PC-9 (cell line): ENCODE measurements at regions not wholly inside any gene's neighbourhood (a gene's known extent, or its start where the extent isn't known, plus 50 kb on each side); places are given as distances from the start of the nearest gene placed in this dataset.

Source experiments
- BruUV-seq: library from RNA; stranded (reverse); fragments of 400-500 nt; replicated peaks from 2 replicates; lab custom pipeline; 2021; lab: Mats Ljungman, UMichigan
- CTCF ChIA-PET: fragments of 300-600 bp; sonication (Branson Sonifier 250); formaldehyde crosslinking; loops from one replicate; lab custom pipeline; 2022; ENCODE audit warnings: antibody characterized with exemption; lab: Charles Lee
- POLR2A ChIA-PET: fragments of 300-600 bp; sonication (Branson Sonifier 250); formaldehyde crosslinking; loops from one replicate; lab custom pipeline; 2022; ENCODE audit warnings: antibody characterized with exemption; ENCODE audit not compliant: unreplicated experiment; lab: Charles Lee
- DNase-seq, 2 experiments: peaks; one replicate each; pipeline versions ENCODE4 v3.0.0 to v3.0.0-alpha.2; 2015 to 2022; ENCODE audit warnings: mixed read lengths in 1 of 2
- H2AFZ ChIP-seq: fragments of 200-600 bp; sonication (generic); 2 replicates; pipeline ENCODE4 v1.8.1; 2017; ENCODE audit warnings: antibody characterized with exemption
- H3F3A ChIP-seq: fragments of 200-600 bp; sonication (generic); 2 replicates; pipeline ENCODE4 v1.8.1; 2017; ENCODE audit warnings: antibody characterized with exemption, mild to moderate bottlenecking, low read depth; ENCODE audit not compliant: insufficient read depth
- H3K27ac ChIP-seq: fragments of 200-600 bp; sonication (generic); 2 replicates; pipeline ENCODE4 v1.6.1; 2016; ENCODE audit warnings: mixed run types
- H3K27me3 ChIP-seq: fragments of 200-600 bp; sonication (generic); 2 replicates; pipeline ENCODE4 v1.6.1; 2016; ENCODE audit warnings: low read depth, mixed run types; ENCODE audit not compliant: insufficient read depth
- H3K36me3 ChIP-seq: fragments of 200-600 bp; sonication (generic); 2 replicates; pipeline ENCODE4 v1.6.1; 2016; ENCODE audit warnings: low read depth, mixed run types
- H3K4me1 ChIP-seq: fragments of 200-600 bp; sonication (generic); replicated peaks from 2 replicates; pipeline ENCODE4 v1.6.1; 2016; ENCODE audit warnings: mixed run types; ENCODE audit not compliant: insufficient read depth
- H3K4me2 ChIP-seq: fragments of 200-600 bp; sonication (generic); 2 replicates; pipeline ENCODE4 v1.6.1; 2017; ENCODE audit warnings: mixed run types
- H3K4me3 ChIP-seq: fragments of 200-600 bp; sonication (generic); 2 replicates; pipeline ENCODE4 v1.6.1; 2016; ENCODE audit warnings: mixed run types
- H3K79me2 ChIP-seq: fragments of 200-600 bp; sonication (generic); 2 replicates; pipeline ENCODE4 v1.6.1; 2017; ENCODE audit warnings: low read depth, mixed run types
- H3K9me2 ChIP-seq: fragments of 200-600 bp; sonication (generic); 2 replicates; pipeline ENCODE4 v1.8.1; 2017; ENCODE audit warnings: mild to moderate bottlenecking; ENCODE audit not compliant: insufficient read depth
- H3K9me3 ChIP-seq: fragments of 200-600 bp; sonication (generic); 2 replicates; pipeline ENCODE4 v1.8.1; 2016; ENCODE audit warnings: low read depth; ENCODE audit not compliant: insufficient read depth
- H4K20me1 ChIP-seq: fragments of 200-600 bp; sonication (generic); 2 replicates; pipeline ENCODE4 v1.8.1; 2017; ENCODE audit not compliant: insufficient read depth
- EZH2 ChIP-seq: fragments of 200-600 bp; sonication (generic); IDR thresholded peaks from 2 replicates; pipeline ENCODE4 v1.8.0; 2017; ENCODE audit warnings: antibody characterized with exemption, low read depth
- intact Hi-C: fragments of 100-400 bp; cut with micrococcal nuclease; formaldehyde crosslinking; loops from one replicate; pipeline ENCODE4 v1.10.0; 2022; ENCODE audit not compliant: unreplicated experiment
- TF ChIP-seq, protein P1 (sequence below): fragments of 200-600 bp; sonication (generic); conservative IDR thresholded peaks from 2 replicates; pipeline ENCODE4 v1.6.1; 2017; ENCODE audit warnings: mixed run types, antibody characterized with exemption, mild to moderate bottlenecking, moderate library complexity

- no peaks in the 10 kb centered on the region for H3K79me2 ChIP-seq
- intact Hi-C loops: no loop called here
- H3K9me3 ChIP-seq: no peaks in the 10 kb centered on the region
- H3K27ac ChIP-seq: no peak overlapping the region
- H4K20me1 ChIP-seq: peaks cover 5% of the 10 kb centered on the region; the same call in 1 of the 2 replicates
- H3F3A ChIP-seq: no peaks in the 10 kb centered on the region
- POLR2A ChIA-PET: no interaction called here
- no peak overlapping the region for H2AFZ ChIP-seq
- TF ChIP-seq, protein P1, sequence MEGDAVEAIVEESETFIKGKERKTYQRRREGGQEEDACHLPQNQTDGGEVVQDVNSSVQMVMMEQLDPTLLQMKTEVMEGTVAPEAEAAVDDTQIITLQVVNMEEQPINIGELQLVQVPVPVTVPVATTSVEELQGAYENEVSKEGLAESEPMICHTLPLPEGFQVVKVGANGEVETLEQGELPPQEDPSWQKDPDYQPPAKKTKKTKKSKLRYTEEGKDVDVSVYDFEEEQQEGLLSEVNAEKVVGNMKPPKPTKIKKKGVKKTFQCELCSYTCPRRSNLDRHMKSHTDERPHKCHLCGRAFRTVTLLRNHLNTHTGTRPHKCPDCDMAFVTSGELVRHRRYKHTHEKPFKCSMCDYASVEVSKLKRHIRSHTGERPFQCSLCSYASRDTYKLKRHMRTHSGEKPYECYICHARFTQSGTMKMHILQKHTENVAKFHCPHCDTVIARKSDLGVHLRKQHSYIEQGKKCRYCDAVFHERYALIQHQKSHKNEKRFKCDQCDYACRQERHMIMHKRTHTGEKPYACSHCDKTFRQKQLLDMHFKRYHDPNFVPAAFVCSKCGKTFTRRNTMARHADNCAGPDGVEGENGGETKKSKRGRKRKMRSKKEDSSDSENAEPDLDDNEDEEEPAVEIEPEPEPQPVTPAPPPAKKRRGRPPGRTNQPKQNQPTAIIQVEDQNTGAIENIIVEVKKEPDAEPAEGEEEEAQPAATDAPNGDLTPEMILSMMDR: no peak
- no peak for TF ChIP-seq EZH2
- no peaks in the 10 kb centered on the region for H3K27me3 ChIP-seq
- CTCF ChIA-PET: no interaction called here
- no peak for DNase-seq
- H3K4me3 ChIP-seq: no peak overlapping the region
- no peaks in the 10 kb centered on the region for H3K36me3 ChIP-seq
- no TSS peak for BruUV-seq
- H3K4me1 ChIP-seq: no peaks in the 10 kb centered on the region
- no peaks in the 10 kb centered on the region for H3K9me2 ChIP-seq
- H3K4me2 ChIP-seq: no peak overlapping the region
Observed at GRCh38 chr7:112882511-112882910, 92.3 kb upstream of the TMEM168 start.

DNA sequence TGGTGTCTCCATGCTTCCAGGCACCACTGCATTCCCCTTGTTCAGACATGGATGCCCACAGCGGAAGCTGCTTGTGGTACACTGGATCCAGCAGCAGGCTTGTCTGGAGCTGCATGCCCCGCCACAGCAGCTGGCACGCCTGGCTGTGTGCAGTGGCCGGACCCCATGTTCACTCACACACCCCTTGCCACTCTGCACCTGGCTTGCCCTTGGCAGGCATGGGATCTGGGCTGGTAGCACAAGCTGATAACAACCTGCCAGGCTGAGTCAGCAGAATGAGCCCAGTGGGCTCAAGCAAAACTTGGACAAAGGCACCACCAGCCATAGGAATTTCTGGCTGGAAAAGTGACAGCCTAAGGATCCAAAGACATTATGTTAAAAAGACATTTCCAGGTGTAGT is 91.8 kb upstream of the TMEM168 start:
- ChIA-PET CTCF (no interaction called here), POLR2A (no interaction called here)
- H3K9me2 ChIP-seq: no peaks in the 10 kb centered on the region
- no TSS peak for BruUV-seq
- H3K4me1 ChIP-seq: no peaks in the 10 kb centered on the region
- H3F3A ChIP-seq: no peaks in the 10 kb centered on the region
- no peak for DNase-seq
- no peak overlapping the region for H3K27ac ChIP-seq
- H3K79me2 ChIP-seq: no peaks in the 10 kb centered on the region
- no peak overlapping the region for H3K4me2 ChIP-seq
- TF ChIP-seq, protein P1: no peak
- TF ChIP-seq EZH2: no peak
- no peak overlapping the region for H3K4me3 ChIP-seq
- no peak overlapping the region for H2AFZ ChIP-seq
- H3K27me3 ChIP-seq: no peaks in the 10 kb centered on the region
- intact Hi-C loops: no loop called here
- H4K20me1 ChIP-seq: peaks cover 5% of the 10 kb centered on the region; the same call in 1 of the 2 replicates
- H3K36me3 ChIP-seq: no peaks in the 10 kb centered on the region
- no peaks in the 10 kb centered on the region for H3K9me3 ChIP-seq

DNA sequence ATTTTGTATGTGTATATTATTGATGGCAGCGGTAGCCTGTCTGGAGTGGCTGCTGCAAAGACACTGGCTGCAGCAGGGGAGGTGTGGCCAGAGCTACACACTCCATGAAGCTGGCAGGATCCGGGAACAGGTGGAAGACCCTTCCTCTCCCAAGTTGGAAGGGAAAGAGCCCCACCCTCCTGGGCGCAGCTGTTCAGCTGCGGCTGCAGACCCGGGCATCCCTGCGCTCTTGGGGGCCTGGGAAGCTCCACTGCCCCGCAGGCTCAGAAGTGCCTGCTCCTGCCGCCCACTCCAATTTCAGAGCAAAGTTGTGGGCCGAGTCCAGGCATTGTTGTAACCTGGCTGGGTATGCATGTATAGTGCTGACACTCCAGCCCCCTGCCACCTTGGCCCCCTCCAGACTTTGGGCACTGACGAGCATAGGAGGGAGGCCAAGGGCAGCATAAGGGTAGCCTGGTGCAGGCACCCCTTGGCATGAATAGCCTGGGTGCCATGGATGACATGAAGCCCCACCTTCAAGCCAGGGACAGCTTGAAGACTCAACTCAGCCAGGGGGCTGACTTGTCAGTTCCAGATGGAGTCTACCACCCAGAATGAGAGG is 90.7 kb upstream of the TMEM168 start:
- BruUV-seq: no TSS peak
- Histone ChIP-seq H3K27ac (no peak overlapping the region), H3K9me2 (no peaks in the 10 kb centered on the region), H2AFZ (no peak overlapping the region), H3K4me3 (no peak overlapping the region), H3K27me3 (no peaks in the 10 kb centered on the region), H3K9me3 (no peaks in the 10 kb centered on the region), H4K20me1 (peaks cover 5% of the 10 kb centered on the region; the same call in 1 of the 2 replicates), H3K36me3 (no peaks in the 10 kb centered on the region), H3K79me2 (no peaks in the 10 kb centered on the region), H3K4me2 (no peak overlapping the region), H3K4me1 (no peaks in the 10 kb centered on the region), H3F3A (no peaks in the 10 kb centered on the region)
- TF ChIP-seq EZH2: no peak
- TF ChIP-seq, protein P1: no peak
- POLR2A ChIA-PET: no interaction called here
- CTCF ChIA-PET: no interaction called here
- DNase-seq: no peak
- intact Hi-C loops: no loop called here
